PC-3 (cell line): ENCODE measurements at regions not wholly inside any gene's neighbourhood (a gene's known extent, or its start where the extent isn't known, plus 50 kb on each side); places are given as distances from the start of the nearest gene placed in this dataset.

ENCODE experiments used
- ATAC-seq: fragments of 200-7000 bp; cut with Tn5 transposase; 2 replicates; pipeline ENCODE4 v1.9.1; 2020; ENCODE audit warnings: mild to moderate bottlenecking, moderate library complexity
- BruUV-seq: library from RNA; stranded (reverse); fragments of 400-500 nt; replicated peaks from 2 replicates; lab custom pipeline; 2021; lab: Mats Ljungman, UMichigan
- CTCF ChIA-PET: fragments of 300-600 bp; sonication (Branson Sonifier 250); formaldehyde crosslinking; loops from one replicate; lab custom pipeline; 2022; ENCODE audit warnings: antibody characterized with exemption; lab: Charles Lee
- POLR2A ChIA-PET: fragments of 300-600 bp; sonication (Branson Sonifier 250); formaldehyde crosslinking; loops from one replicate; lab custom pipeline; 2022; ENCODE audit warnings: antibody characterized with exemption; ENCODE audit not compliant: unreplicated experiment; lab: Charles Lee
- DNase-seq: peaks from one replicate; pipeline ENCODE4 v3.0.0-alpha.2; 2015
- H2AFZ ChIP-seq: fragments of 300-600 bp; sonication (generic); 2 replicates; pipeline ENCODE4 v1.6.0; 2016; ENCODE audit warnings: antibody characterized with exemption, low read length
- H3F3A ChIP-seq: fragments of 300-600 bp; sonication (generic); one replicate; pipeline ENCODE4 v1.6.0; 2017; ENCODE audit warnings: antibody characterized with exemption, low read length, control low read depth, mild to moderate bottlenecking; ENCODE audit not compliant: unreplicated experiment
- H3K27ac ChIP-seq: fragments of 300-600 bp; sonication (generic); 2 replicates; pipeline ENCODE4 v1.5.1; 2016; ENCODE audit warnings: mild to moderate bottlenecking, low read length
- H3K27me3 ChIP-seq: fragments of 300-600 bp; sonication (generic); 2 replicates; pipeline ENCODE4 v1.6.1; 2016; ENCODE audit warnings: low read length, mixed read lengths
- H3K36me3 ChIP-seq: fragments of 300-600 bp; sonication (generic); 2 replicates; pipeline ENCODE4 v1.6.1; 2016; ENCODE audit warnings: low read depth, mixed run types, low read length, mixed read lengths
- H3K4me1 ChIP-seq: fragments of 300-600 bp; sonication (generic); 2 replicates; pipeline ENCODE4 v1.5.1; 2016; ENCODE audit warnings: low read length; ENCODE audit not compliant: insufficient read depth
- H3K4me2 ChIP-seq: fragments of 300-600 bp; sonication (generic); 2 replicates; pipeline ENCODE4 v1.6.0; 2016; ENCODE audit warnings: low read length
- H3K4me3 ChIP-seq: fragments of 300-600 bp; sonication (generic); 2 replicates; pipeline ENCODE4 v1.5.1; 2016; ENCODE audit warnings: mild to moderate bottlenecking, low read length, mixed read lengths
- H3K79me2 ChIP-seq: fragments of 300-600 bp; sonication (generic); 2 replicates; pipeline ENCODE4 v1.6.1; 2017; ENCODE audit warnings: low read length, mixed read lengths
- H3K9ac ChIP-seq: fragments of 300-600 bp; sonication (generic); 2 replicates; pipeline ENCODE4 v1.6.0; 2016; ENCODE audit warnings: mild to moderate bottlenecking, low read length
- H3K9me2 ChIP-seq: fragments of 300-600 bp; sonication (generic); replicated peaks from 2 replicates; pipeline ENCODE4 v1.6.1; 2016; ENCODE audit warnings: mixed run types, low read length, mixed read lengths
- H3K9me3 ChIP-seq: fragments of 300-600 bp; sonication (generic); 2 replicates; pipeline ENCODE4 v1.6.1; 2016; ENCODE audit warnings: low read length, mixed read lengths
- H4K20me1 ChIP-seq: fragments of 300-600 bp; sonication (generic); 2 replicates; pipeline ENCODE4 v1.6.1; 2016; ENCODE audit warnings: low read length, mixed read lengths
- CTCF ChIP-seq: fragments of 300-600 bp; sonication (generic); conservative IDR thresholded peaks from 2 replicates; pipeline ENCODE4 v1.5.1; 2017; ENCODE audit warnings: antibody characterized with exemption, low read depth, mild to moderate bottlenecking, low read length
- EZH2 ChIP-seq: fragments of 300-600 bp; sonication (generic); IDR thresholded peaks from one replicate; pipeline ENCODE4 v1.6.1; 2017; ENCODE audit warnings: antibody characterized with exemption, mild to moderate bottlenecking, low read length; ENCODE audit not compliant: unreplicated experiment
- EZH2phosphoT487 ChIP-seq: fragments of 300-600 bp; sonication (generic); IDR thresholded peaks from 2 replicates; pipeline ENCODE4 v1.6.1; 2018; ENCODE audit warnings: mild to moderate bottlenecking, antibody characterized with exemption, low read length, borderline replicate concordance
- intact Hi-C: fragments of 100-400 bp; cut with micrococcal nuclease; formaldehyde crosslinking; loops from 2 replicates; pipeline ENCODE4 v1.9.0; 2023

DNA sequence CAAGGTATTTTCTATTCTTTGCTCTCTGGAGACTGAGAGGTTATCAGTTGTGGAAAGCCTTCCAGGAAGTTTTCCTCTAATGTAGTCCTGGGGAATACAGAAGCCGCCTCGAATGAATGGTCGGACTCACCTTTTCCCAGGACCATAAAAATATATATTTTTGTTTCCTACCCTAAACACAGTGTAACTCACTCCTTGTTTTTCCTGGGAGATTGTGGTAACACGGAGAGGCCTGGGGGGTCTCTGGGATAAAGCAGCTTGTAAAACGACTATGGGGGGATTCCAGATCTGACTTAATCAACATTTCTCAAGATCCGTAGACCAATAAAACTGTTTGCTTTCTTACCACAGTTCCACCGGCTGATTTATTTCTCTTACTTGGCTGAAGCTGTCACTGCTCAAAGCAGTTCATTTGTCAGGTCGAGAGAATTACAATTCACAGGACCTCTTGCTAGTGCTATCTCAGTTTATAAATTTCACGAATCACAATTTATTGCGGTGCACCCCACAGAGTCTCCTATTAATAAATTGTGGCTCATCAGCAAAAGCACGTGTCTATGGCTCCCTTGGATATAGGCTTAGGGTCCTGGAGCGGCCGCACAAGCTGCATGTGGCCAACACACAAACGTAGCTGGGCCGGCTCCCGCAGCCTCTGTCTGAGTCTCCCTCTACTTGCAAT, 176.3 kb upstream of the BMPER start:
- ChIA-PET CTCF (no interaction called here), POLR2A (no interaction called here)
- H3K4me2 ChIP-seq, result no peak overlapping the region
- BruUV-seq, result no TSS peak
- no peak for ATAC-seq
- no peak overlapping the region for H3K9ac ChIP-seq
- H4K20me1 ChIP-seq, result no peaks in the 10 kb centered on the region
- H3K27me3 ChIP-seq, result no peaks in the 10 kb centered on the region
- H3F3A ChIP-seq, result no peaks in the 10 kb centered on the region
- no peaks in the 10 kb centered on the region for H3K9me3 ChIP-seq
- no peaks in the 10 kb centered on the region for H3K9me2 ChIP-seq
- H3K27ac ChIP-seq, result no peak overlapping the region
- intact Hi-C loops, result no loop called here
- TF ChIP-seq CTCF, result no peak
- no peak for TF ChIP-seq EZH2phosphoT487
- TF ChIP-seq EZH2, result no peak
- no peaks in the 10 kb centered on the region for H3K36me3 ChIP-seq
- no peak for DNase-seq
- H3K79me2 ChIP-seq, result no peaks in the 10 kb centered on the region
- H2AFZ ChIP-seq, result no peak overlapping the region
- no peaks in the 10 kb centered on the region for H3K4me1 ChIP-seq
- H3K4me3 ChIP-seq, result no peak overlapping the region

DNA sequence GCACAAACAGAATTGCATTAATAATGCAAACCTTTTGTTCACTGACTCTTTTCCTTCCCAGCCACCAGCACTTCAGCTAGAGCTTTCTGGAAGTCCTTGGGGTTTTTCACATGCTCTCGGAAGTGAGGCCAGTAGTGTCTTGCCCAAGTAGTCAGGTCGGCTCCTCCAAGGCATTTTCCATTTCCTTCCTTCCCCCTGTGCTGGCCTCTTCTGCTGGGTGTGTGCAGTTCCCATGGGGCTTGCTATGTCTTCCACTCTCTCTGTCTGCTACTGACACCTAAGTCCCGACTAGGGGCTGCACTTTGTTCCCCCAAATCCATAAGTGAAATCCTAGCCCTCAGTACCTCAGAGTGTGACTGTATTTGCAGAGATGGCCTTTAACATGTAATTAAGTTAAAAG, 175.6 kb upstream of the BMPER start:
- no peaks in the 10 kb centered on the region for H3K27me3 ChIP-seq
- POLR2A ChIA-PET, result no interaction called here
- TF ChIP-seq CTCF (no peak), EZH2phosphoT487 (no peak), EZH2 (no peak)

DNA sequence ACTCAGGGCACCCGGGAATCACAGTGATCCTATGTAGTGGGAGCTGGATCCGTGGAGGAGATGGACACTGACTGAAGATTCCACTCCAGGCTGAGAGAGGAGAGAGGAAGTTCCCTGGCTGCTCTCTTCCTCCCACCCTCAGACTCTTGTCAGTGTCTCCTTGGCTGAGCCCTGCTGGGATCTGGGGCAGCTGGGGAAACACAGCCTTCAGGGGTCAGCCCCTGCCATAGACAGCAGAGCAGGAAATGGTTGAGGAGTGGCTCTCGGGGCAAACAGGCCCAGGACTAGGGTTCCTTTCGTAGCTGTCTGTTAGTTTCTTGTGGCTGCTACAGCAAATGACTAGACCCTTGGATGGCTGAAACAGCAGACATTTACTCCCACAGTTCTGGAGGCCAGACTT, 174.4 kb upstream of the BMPER start:
- H3F3A ChIP-seq, result no peaks in the 10 kb centered on the region
- ChIA-PET CTCF (no interaction called here), POLR2A (no interaction called here)
- no peaks in the 10 kb centered on the region for H3K9me2 ChIP-seq
- no peaks in the 10 kb centered on the region for H3K36me3 ChIP-seq
- H2AFZ ChIP-seq, result no peak overlapping the region
- H4K20me1 ChIP-seq, result no peaks in the 10 kb centered on the region
- no peaks in the 10 kb centered on the region for H3K9me3 ChIP-seq
- DNase-seq, result no peak
- no peak overlapping the region for H3K4me2 ChIP-seq
- H3K4me1 ChIP-seq, result no peaks in the 10 kb centered on the region
- no TSS peak for BruUV-seq
- no peak overlapping the region for H3K9ac ChIP-seq
- ATAC-seq, result no peak
- H3K79me2 ChIP-seq, result no peaks in the 10 kb centered on the region
- H3K27me3 ChIP-seq, result no peaks in the 10 kb centered on the region
- intact Hi-C loops, result no loop called here
- no peak overlapping the region for H3K27ac ChIP-seq
- no peak overlapping the region for H3K4me3 ChIP-seq
- TF ChIP-seq EZH2phosphoT487 (no peak), EZH2 (no peak), CTCF (no peak)

More for the DNA sequence above, 175.6 kb upstream of the BMPER start:
- H3K4me1 ChIP-seq, result no peaks in the 10 kb centered on the region
- no peak for DNase-seq
- H3K27ac ChIP-seq, result no peak overlapping the region
- CTCF ChIA-PET, result no interaction called here
- H3K36me3 ChIP-seq, result no peaks in the 10 kb centered on the region
- no peaks in the 10 kb centered on the region for H3K9me3 ChIP-seq
- H4K20me1 ChIP-seq, result no peaks in the 10 kb centered on the region
- ATAC-seq, result no peak
- no peak overlapping the region for H2AFZ ChIP-seq
- intact Hi-C loops, result no loop called here
- no peaks in the 10 kb centered on the region for H3K79me2 ChIP-seq
- no peak overlapping the region for H3K4me3 ChIP-seq
- no peak overlapping the region for H3K9ac ChIP-seq
- no TSS peak for BruUV-seq
- no peaks in the 10 kb centered on the region for H3F3A ChIP-seq
- no peaks in the 10 kb centered on the region for H3K9me2 ChIP-seq
- no peak overlapping the region for H3K4me2 ChIP-seq
